Left ventricle myocardium superior (tissue), 1 donor: ENCODE measurements at regions not wholly inside any gene's neighbourhood (a gene's known extent, or its start where the extent isn't known, plus 50 kb on each side); places are given as distances from the start of the nearest gene placed in this dataset.

Source experiments
- ATAC-seq: fragments of 200-7000 bp; cut with Tn5 transposase; one replicate; pipeline ENCODE4 v1.9.1; 2020; ENCODE audit warnings: mild to moderate bottlenecking, moderate library complexity
- DNase-seq: peaks from one replicate; pipeline ENCODE4 v3.0.0-alpha.2; 2020
- intact Hi-C: fragments of 100-400 bp; cut with micrococcal nuclease; formaldehyde crosslinking; loops from one replicate; pipeline ENCODE4 v1.11.0; 2022
- donor health status: DM: no; HTN: yes; CAD: no; lungs with severe emphysema.

DNA sequence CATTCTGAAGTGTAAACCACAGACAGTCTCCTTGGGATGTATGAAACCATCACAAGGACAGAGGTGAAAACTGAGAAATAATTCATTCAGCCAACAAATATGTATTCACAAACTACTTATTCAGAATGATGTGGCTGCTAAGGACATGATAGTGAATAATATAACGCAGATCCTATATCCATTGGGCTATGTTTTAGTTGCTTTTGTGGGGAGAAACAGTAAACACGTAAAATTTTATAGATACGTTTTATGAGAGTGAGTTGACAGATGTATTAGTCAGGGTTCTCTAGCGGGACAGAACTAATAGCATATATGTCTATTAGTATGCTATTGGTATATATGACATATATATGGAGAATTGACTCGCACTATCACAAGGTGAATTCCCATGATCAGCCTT is 402.5 kb downstream of the RFPL4B start:
- intact Hi-C loops, result no loop called here

DNA sequence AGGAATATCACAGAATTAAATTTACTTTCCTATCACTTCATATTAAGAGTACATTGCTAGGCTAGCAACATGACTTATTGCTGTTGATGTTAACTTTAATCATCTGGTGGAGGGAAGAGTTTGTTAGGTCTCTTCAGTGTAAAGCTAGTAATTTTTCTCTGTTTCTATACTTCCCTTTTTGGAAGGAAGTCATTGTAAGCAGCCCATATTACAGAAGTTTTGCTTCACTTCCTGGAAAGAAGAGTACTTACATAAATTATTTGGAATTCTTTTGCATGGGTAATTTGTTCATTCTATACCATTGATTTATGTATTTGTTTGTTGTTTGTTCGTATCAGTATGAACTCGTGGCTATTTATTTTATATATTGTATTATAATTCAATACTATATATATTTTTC is 405.2 kb downstream of the RFPL4B start:
- intact Hi-C loops, result no loop called here
- no peak for DNase-seq
- no peak for ATAC-seq

More for the DNA sequence above, 402.5 kb downstream of the RFPL4B start:
- ATAC-seq (no peak), DNase-seq (no peak)

DNA sequence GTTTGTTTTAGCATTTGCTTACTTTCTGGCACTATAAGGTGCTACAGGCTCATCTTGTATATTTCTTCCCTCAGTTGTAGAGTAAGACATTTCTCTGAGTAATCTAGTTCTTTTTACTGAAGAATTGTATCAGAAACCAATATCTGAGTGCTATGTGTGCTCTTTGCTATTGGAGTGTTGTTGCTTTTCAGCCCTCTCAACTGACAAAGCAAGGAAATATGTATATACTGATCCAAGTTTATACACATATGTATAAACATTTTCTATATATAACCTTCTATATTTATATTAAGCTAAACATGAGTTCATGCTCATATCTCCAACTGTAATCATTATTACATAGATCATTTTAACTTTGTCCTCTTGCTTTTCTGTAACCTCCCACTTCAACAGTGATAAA is 405.7 kb downstream of the RFPL4B start:
- ATAC-seq, result no peak
- intact Hi-C loops, result no loop called here
- no peak for DNase-seq

DNA sequence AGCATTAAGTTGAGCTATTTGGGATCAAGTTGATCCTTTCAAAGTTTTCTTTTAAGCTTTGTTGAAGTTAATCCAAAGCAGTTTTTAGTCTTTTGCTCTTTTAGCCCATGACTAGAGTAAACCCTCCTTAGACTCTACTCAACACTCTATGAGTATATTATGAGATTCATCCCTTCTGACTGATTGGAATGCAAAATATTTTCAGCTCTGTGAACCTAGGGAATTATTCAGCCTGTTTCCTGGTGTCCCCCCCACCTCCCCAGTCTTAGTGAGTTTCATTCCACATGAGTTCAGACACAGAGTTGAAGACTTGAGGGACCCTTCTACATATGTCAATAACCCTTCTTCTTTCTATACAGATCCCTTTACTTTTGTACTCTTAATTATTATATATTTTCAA is 413.7 kb downstream of the RFPL4B start:
- no peak for DNase-seq
- ATAC-seq, result no peak
- intact Hi-C loops, result no loop called here

DNA sequence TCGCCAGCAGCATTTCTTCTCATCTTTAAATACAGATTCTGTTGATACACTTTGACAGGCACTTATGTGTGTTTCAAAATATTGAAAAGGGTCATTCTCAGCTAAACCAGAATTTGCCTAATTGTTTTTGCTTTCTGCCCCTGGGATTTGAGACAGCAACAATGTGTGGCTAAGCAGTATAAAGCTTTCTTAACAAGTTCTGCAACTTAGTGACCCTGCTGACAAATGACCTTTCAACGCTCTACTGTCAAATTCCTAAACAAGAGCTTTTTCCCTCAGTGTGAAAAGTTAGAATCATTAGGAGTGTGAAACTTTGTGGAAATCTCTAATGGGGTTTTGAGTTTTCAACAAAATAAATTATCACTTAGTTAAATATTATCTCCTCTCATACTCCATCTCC is 414.6 kb downstream of the RFPL4B start:
- intact Hi-C loops, result no loop called here
- DNase-seq (no peak), ATAC-seq (no peak)

GRCh38 chr6:112764377-112764776 is 417.2 kb downstream of the RFPL4B start:
- DNase-seq, result no peak

GRCh38 chr6:112770308-112770707 is 423.2 kb downstream of the RFPL4B start:
- intact Hi-C loops, result loop anchor here (10.0 kb wide), 1 partner anchor 1134 kb away; no protein-coding TSS in a partner anchor
- DNase-seq (no peak), ATAC-seq (no peak)

More at GRCh38 chr6:112764377-112764776, 417.2 kb downstream of the RFPL4B start:
- intact Hi-C loops, result no loop called here
- no peak for ATAC-seq

DNA sequence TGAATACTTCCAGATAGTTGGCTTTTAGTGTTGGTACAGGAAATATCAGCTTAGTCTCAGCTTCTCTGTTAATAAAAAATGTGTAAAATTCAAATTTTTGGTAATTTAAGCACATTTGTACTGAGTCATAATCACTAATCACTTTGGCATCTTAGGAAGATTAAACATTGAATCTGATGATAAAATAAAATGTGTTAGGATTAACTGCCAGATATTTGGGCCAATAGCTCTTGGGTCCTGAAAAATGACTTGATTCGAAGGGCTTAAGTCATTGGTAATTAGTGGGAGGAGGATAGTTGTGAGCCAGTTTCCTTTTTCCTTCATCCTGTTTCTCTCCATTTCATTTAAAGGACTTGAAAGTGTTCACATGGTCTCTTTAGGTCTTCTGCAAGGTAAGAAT is 426.1 kb downstream of the RFPL4B start:
- DNase-seq, result no peak
- no peak for ATAC-seq

GRCh38 chr6:112774319-112774718 is 427.2 kb downstream of the RFPL4B start:
- no peak for ATAC-seq
- DNase-seq, result no peak
- intact Hi-C loops, result loop anchor here (10.0 kb wide), 1 partner anchor 1130 kb away; no protein-coding TSS in a partner anchor

More for the DNA sequence above, 426.1 kb downstream of the RFPL4B start:
- intact Hi-C loops, result loop anchor here (10.0 kb wide), 1 partner anchor 1132 kb away; no protein-coding TSS in a partner anchor

DNA sequence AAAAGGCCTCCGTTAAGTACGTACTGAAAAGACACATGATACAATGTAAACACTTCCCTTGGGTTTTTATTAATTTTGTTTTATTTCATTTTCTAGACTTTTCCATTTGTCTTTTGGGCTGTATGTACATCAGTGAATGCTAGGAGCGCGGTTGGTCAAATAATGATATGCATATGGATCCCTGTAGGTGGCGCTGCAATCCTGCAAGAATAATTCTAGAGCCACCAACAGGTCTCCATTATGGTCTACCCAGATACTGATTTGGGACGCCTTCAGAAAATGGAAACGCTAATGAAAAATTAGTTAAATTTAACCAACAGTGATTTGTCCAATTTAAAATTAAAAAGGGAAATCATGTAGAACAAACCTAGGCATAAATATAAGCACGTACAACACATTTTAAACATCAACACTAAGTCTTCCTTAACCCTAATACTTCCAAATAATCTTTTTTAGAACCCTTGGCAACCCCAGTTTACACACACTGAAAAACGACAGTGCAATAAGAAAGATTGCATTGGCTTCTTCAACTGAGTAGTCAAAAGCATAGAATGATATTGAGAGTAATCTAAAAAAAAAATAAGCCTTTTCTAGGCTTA is 433.5 kb downstream of the RFPL4B start:
- DNase-seq, result peak; percentile 43
- intact Hi-C loops, result no loop called here
- peak; percentile 93 for ATAC-seq

DNA sequence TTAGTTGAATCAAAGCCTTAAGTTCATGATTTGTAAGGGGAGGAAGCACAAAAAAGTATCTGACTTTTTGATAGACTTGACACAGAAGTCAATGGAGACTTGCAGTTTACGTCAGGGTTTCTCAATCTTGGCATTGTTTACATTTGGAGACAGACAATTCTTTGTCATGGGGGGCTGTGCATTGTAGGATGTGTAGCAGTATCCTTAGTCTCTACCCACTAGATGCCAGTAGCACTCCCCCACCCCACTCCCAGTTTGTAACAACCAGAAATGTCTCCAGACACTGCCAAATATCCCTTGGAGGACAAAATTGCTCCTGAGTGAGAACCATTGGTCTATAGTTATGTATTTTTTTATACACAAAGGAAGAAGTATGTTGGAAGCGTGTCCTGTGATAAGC is 434.1 kb downstream of the RFPL4B start:
- DNase-seq (no peak), ATAC-seq (no peak)
- intact Hi-C loops, result no loop called here

DNA sequence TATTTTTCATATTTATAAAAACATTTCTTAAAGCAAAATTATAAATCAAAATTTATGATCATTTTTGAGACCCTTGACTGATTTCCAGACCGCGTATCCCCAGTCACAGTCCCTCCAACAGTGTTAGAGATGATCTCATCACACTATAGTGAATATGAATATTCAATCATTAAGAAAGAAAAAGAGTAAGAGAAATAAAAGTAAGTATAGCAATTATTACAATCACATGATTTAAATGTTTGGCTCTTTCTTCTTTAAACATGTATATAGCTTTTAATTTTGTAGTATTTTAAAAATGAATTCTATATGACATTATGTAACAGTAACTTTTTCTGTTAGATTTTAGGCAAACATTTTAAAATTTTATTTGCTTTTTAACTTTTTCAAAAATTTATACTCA is 438.3 kb downstream of the RFPL4B start:
- intact Hi-C loops, result no loop called here
- no peak for DNase-seq

GRCh38 chr6:112786801-112787200 is 439.7 kb downstream of the RFPL4B start:
- ATAC-seq (no peak), DNase-seq (no peak)
- intact Hi-C loops, result no loop called here

More for the DNA sequence above, 438.3 kb downstream of the RFPL4B start:
- ATAC-seq, result no peak

DNA sequence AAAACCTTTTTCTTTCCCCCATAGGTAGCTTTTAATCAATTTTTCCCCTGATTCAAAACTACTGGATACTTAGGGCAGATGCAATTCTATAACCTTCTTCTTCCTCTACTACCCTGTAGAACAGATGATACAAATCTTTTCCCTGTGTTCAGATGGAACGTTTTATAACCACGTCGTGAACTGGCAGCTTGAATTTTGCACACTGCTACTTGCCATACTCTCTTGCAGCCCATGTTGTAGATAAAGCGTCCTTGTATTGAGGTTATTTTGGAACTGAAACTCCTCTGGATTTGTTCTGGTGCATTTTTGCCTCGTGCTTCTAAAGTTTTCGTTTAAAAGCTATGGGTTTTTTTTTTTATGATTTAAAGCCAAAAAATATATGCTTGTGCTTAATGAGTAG is 440.2 kb downstream of the RFPL4B start:
- DNase-seq, result no peak
- intact Hi-C loops, result no loop called here
- ATAC-seq, result no peak

GRCh38 chr6:112795316-112795715 is 448.2 kb downstream of the RFPL4B start:
- intact Hi-C loops, result no loop called here
- DNase-seq (no peak), ATAC-seq (no peak)

DNA sequence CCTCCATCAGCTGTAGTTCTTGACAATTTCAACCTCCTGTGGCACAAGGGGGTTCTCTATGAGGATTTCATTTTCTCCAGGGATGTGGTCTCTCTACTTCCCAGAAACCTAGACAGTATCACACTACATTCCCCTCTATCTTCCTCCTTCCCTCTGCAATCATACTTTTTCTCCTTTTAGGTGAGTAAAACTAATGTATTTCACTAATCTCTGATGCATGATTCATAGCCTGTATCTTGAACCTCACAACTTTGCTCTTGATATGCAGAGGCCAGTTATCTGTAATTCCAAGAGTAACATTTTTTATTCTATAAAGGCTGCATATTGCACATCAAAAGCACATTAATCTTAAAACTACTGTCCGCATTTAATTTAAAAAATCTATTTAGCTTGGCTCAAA is 449.6 kb downstream of the RFPL4B start:
- ATAC-seq, result no peak

GRCh38 chr6:112799889-112800288 is 452.8 kb downstream of the RFPL4B start:
- ATAC-seq (no peak), DNase-seq (no peak)
- intact Hi-C loops, result no loop called here

More for the DNA sequence above, 449.6 kb downstream of the RFPL4B start:
- DNase-seq, result no peak
- intact Hi-C loops, result no loop called here

GRCh38 chr6:112800439-112800838 is 453.3 kb downstream of the RFPL4B start:
- no peak for ATAC-seq
- intact Hi-C loops, result no loop called here

DNA sequence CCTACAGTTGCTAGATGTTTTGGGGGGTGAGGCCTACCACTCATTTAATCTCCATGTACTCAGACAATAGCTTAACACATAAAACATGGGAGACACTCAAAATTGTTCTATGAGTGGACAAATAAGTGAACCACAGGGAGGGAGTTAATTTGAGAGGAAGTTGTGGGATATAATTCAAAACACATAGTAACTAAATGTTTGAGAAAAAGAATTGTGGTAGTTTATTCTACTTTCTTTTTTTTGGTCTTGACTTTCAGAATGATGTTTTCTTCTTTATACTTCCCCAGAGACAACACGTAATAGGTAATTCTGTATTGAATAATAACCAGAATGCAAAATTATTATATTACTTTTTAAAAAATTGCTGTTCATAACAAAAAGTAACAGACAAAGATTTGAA is 453.8 kb downstream of the RFPL4B start:
- DNase-seq (no peak), ATAC-seq (no peak)
- intact Hi-C loops, result no loop called here

More at GRCh38 chr6:112800439-112800838, 453.3 kb downstream of the RFPL4B start:
- DNase-seq, result no peak

GRCh38 chr6:112801468-112802080 is 454.4 kb downstream of the RFPL4B start:
- intact Hi-C loops, result no loop called here

DNA sequence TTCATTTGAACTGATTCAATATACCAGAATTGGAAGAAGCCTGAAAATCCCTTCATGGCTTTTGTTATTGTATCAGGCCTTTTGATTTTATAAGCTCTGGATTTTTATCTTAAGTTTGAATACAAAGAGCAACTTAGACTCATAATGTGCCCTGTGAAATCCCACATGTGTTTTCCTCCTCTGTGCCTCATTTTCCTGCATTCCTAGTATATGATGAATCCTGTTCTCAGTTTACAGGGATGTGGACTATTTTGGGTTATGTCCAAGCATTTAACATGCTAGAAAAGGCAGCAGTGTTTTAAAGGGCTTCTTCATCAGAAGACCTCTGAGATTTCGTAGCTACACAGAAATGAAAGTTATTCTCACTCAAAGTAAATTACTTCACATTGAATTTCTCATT is 455.0 kb downstream of the RFPL4B start:
- intact Hi-C loops, result no loop called here
- no peak for DNase-seq
- ATAC-seq, result no peak

More at GRCh38 chr6:112801468-112802080, 454.4 kb downstream of the RFPL4B start:
- ATAC-seq (no peak), DNase-seq (no peak)
